Stimulated activated CD4-positive, alpha-beta T cell treated with anti-CD3 and anti-CD28 coated beads, Interleukin-2, amount 100 ng/mL, for 48 hours (primary cell): ENCODE measurements at regions not wholly inside any gene's neighbourhood (a gene's known extent, or its start where the extent isn't known, plus 50 kb on each side); places are given as distances from the start of the nearest gene placed in this dataset.

Experiments used
- DNase-seq, 2 donors: peaks; one replicate each; pipeline ENCODE4 v3.0.0-alpha.2; 2020

GRCh38 chr14:76307786-76308780, 67.9 kb upstream of the ESRRB start:
- no peak for DNase-seq

- DNase-seq: no peak
These were observed 66.3 kb upstream of the ESRRB start for GRCh38 chr14:76309572-76310162.

- no peak for DNase-seq
These were observed 64.7 kb upstream of the ESRRB start for GRCh38 chr14:76311079-76311758.

GRCh38 chr14:76312821-76313220, 63.1 kb upstream of the ESRRB start:
- DNase-seq: no peak

- DNase-seq: no peak
These were observed 62.6 kb upstream of the ESRRB start for GRCh38 chr14:76313303-76313702.

- DNase-seq: no peak
These were observed 62.1 kb upstream of the ESRRB start for GRCh38 chr14:76313852-76314251.

- no peak for DNase-seq
These were observed 61.4 kb upstream of the ESRRB start for GRCh38 chr14:76314521-76315034.

GRCh38 chr14:76320486-76320885, 55.5 kb upstream of the ESRRB start:
- no peak for DNase-seq

- no peak for DNase-seq
These were observed 55.0 kb upstream of the ESRRB start for GRCh38 chr14:76320975-76321374.

GRCh38 chr14:76322594-76323220, 53.2 kb upstream of the ESRRB start:
- no peak for DNase-seq

GRCh38 chr14:76323331-76324050, 52.4 kb upstream of the ESRRB start:
- no peak for DNase-seq

- no peak for DNase-seq
These were observed 51.8 kb upstream of the ESRRB start for GRCh38 chr14:76324133-76324532.
